HepG2 (cell line): ENCODE measurements at regions not wholly inside any gene's neighbourhood (a gene's known extent, or its start where the extent isn't known, plus 50 kb on each side); places are given as distances from the start of the nearest gene placed in this dataset.

ENCODE experiments used
- EZH2 ChIP-seq: conservative IDR thresholded peaks from 2 replicates; pipeline ENCODE4 v1.6.1; 2012; ENCODE audit warnings: mild to moderate bottlenecking, low read depth, low read length, moderate library complexity
- NCOA1 ChIP-seq: sonication (generic); formaldehyde crosslinking; IDR thresholded peaks from 2 replicates; pipeline ENCODE4 v1.9.0; 2021; ENCODE audit warnings: missing genetic modification reagents
- SMARCE1 ChIP-seq: fragments of 450-650 bp; IDR thresholded peaks from 2 replicates; pipeline ENCODE4 v1.6.1; 2017; ENCODE audit warnings: borderline replicate concordance
- ZNF124 ChIP-seq: sonication (generic); formaldehyde crosslinking; IDR thresholded peaks from 2 replicates; pipeline ENCODE4 v1.4.0; 2020; ENCODE audit warnings: missing genetic modification reagents
- ZNF776 ChIP-seq: sonication (generic); formaldehyde crosslinking; IDR thresholded peaks from 2 replicates; pipeline ENCODE4 v1.4.0; 2020; ENCODE audit warnings: mild to moderate bottlenecking, missing genetic modification reagents
- TF ChIP-seq, protein P1 (sequence below): sonication (generic); formaldehyde crosslinking; IDR thresholded peaks from 2 replicates; pipeline ENCODE4 v1.4.0; 2020; ENCODE audit warnings: mild to moderate bottlenecking, missing genetic modification reagents

GRCh38 chr6:82484001-82484400 is 120.4 kb downstream of the TPBG start:
- TF ChIP-seq ZNF124 (CRISPR knock-in tag) (no peak), NCOA1 (no peak), EZH2 (no peak), SMARCE1 (no peak), ZNF776 (CRISPR knock-in tag) (no peak)
- TF ChIP-seq, protein P1, sequence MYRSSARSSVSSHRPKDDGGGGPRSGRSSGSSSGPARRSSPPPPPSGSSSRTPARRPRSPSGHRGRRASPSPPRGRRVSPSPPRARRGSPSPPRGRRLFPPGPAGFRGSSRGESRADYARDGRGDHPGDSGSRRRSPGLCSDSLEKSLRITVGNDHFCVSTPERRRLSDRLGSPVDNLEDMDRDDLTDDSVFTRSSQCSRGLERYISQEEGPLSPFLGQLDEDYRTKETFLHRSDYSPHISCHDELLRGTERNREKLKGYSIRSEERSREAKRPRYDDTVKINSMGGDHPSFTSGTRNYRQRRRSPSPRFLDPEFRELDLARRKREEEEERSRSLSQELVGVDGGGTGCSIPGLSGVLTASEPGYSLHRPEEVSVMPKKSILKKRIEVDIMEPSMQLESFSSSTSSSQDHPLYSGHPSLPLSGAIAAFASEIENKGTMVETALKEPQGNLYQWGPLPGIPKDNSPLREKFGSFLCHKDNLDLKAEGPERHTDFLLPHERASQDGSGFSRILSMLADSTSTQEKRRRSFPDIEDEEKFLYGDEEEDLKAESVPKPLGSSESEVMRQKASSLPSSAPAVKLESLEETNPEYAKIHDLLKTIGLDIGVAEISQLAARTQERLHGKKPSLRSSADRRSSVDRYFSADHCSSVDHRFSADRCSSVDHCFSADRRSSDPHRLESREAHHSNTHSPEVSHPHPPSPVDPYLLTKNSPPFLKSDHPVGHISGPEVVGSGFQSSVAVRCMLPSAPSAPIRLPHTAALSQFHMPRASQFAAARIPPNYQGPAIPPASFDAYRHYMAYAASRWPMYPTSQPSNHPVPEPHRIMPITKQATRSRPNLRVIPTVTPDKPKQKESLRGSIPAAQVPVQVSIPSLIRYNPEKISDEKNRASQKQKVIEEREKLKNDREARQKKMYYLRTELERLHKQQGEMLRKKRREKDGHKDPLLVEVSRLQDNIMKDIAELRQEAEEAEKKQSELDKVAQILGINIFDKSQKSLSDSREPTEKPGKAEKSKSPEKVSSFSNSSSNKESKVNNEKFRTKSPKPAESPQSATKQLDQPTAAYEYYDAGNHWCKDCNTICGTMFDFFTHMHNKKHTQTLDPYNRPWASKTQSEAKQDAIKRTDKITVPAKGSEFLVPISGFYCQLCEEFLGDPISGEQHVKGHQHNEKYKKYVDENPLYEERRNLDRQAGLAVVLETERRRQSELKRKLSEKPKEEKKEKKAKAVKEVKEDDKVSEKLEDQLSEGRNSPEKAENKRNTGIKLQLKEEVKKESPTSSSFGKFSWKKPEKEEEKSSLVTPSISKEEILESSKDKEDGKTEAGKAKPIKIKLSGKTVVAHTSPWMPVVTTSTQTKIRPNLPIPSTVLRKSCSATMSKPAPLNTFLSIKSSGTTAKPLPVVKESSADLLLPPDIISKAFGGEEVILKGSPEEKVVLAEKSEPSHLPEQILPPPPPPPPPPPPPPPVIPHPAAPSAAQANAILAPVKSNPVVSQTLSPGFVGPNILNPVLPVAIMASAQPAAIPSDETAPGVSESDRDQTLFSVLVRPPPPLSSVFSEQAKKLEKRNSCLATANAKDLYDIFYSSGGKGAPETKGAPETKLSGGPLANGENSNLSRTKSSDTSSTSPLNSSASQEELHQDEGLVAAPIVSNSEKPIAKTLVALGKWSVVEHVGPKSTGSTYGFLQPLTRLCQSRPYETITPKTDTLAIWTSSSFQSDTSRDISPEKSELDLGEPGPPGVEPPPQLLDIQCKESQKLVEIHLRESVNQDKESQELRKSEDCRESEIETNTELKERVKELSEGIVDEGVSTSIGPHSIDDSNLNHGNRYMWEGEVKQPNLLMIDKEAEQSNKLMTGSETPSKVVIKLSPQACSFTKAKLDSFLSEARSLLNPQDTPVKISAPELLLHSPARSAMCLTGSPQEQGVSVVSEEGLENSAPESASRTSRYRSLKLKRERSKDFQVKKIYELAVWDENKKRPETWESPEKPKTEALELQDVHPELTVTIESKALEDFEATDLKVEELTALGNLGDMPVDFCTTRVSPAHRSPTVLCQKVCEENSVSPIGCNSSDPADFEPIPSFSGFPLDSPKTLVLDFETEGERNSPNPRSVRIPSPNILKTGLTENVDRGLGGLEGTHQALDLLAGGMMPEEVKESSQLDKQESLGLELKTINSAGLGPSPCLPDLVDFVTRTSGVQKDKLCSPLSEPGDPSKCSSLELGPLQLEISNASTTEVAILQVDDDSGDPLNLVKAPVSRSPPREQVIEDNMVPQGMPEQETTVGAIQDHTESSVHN (CRISPR knock-in tag): no peak
